NCI-H526 (cell line): ENCODE measurements at regions not wholly inside any gene's neighbourhood (a gene's known extent, or its start where the extent isn't known, plus 50 kb on each side); places are given as distances from the start of the nearest gene placed in this dataset.

ENCODE experiments used
- DNase-seq, 2 experiments: peaks; one replicate each; lab custom pipeline; 2025; lab: John Stamatoyannopoulos, UW

- DNase-seq, result no peak
Observed at GRCh38 chr7:119415682-119416081, 857.3 kb upstream of the KCND2 start.

DNA sequence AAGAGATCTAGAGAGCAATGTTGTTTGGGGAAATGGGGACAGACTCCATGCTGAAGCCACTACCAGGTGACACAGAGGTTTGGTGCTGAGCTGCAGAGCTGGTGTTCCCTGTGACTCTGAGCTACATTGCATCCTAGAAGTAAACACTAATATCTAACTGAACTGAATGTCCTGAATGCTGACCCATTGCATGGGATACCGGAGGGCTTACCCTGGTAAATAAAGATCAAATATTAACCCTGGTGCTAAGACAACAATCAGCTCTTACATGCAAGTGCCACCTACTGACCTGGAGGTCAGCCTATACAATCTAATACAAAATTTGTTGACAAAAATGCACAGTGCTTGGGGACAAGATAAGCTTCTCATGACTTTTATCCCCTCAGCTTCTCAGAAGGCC lies 851.3 kb upstream of the KCND2 start:
- no peak for DNase-seq

DNA sequence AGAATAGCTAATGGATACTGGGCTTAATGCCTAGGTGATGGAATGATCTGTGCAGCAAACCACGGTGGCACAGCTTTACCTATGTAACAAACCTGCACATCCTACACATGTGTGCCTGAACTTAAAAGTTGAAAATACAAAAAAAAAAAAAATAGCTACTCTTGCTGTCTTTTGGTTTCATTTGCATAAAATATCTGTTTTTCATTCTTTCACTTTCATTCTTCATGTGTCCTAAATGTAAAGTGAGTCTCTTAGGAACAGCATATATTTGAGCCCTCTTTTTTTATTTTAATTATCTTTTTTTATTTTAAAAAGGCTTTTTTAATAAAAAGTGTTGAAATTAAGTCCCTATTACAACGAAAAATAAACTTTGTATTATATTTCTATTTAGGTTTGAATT lies 836.1 kb upstream of the KCND2 start:
- no peak for DNase-seq

GRCh38 chr7:119438315-119438714 lies 834.7 kb upstream of the KCND2 start:
- DNase-seq, result no peak

GRCh38 chr7:119439192-119439591 lies 833.8 kb upstream of the KCND2 start:
- DNase-seq, result no peak

GRCh38 chr7:119452401-119452800 lies 820.6 kb upstream of the KCND2 start:
- no peak for DNase-seq

- DNase-seq, result no peak
Observed at GRCh38 chr7:119465798-119466305, 807.1 kb upstream of the KCND2 start.

GRCh38 chr7:119472408-119473038 lies 800.5 kb upstream of the KCND2 start:
- DNase-seq, result peak; percentile 28 to 69

- DNase-seq, result peak; percentile 28 to 45
Observed at GRCh38 chr7:119482209-119482608, 790.8 kb upstream of the KCND2 start.

GRCh38 chr7:119482671-119483070 lies 790.3 kb upstream of the KCND2 start:
- DNase-seq, result no peak

- no peak for DNase-seq
Observed at GRCh38 chr7:119483364-119483763, 789.6 kb upstream of the KCND2 start.

- DNase-seq, result no peak
Observed at GRCh38 chr7:119514326-119514725, 758.6 kb upstream of the KCND2 start.

DNA sequence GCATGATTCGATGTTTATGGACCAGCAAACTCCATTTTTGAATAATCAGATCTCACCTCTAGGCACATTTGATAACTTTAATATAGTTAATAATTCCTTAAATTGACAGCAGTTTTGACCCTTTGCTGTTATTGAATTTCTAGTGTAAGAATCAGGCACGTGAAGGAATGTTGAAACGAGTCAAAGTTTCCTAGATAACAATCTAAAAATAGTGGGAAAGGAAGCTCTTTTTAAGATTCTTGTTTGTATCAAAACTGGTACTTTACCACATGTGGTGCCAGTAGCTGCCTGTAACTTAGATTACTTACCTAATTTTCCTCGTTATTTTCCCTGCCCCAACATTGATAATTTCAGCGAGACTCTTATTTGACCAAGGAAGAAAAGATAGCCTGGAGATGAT lies 757.8 kb upstream of the KCND2 start:
- no peak for DNase-seq

DNA sequence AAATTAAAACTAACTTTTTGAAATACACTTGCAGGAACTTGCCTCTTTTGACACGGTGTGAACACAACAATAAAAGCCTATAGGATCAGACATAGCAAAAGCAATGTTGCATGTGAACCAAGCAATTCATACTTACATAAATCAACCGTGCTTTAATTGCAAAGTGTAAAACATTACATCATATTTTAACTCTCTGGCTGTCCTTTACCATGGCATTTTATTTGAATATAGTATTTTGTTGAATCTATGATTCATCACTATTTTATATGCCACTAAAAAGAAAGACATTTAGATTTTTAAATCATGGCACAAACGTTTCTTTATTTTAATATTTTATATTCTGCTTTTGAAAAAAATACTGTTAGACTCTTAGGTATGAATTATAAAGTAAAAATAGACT lies 757.0 kb upstream of the KCND2 start:
- DNase-seq, result no peak

- no peak for DNase-seq
Observed at GRCh38 chr7:119522263-119522662, 750.7 kb upstream of the KCND2 start.

DNA sequence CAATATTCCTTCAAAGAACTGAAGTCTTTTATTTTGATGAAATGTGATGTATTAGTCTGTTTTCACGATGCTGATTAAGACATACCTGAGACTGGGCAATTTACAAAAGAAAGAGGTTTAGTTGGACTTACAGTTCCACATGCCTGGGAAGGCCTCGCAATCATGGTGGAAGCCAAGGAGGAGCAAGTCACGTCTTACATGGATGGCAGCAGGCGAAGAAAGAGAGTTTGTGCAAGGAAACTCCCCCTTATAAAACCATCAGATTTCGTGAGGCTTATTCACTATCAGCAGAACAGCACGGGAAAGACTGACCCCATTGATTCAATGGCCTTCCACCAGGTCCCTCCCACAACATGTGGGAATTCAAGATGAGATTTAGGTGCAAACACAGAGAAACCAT lies 750.3 kb upstream of the KCND2 start:
- DNase-seq, result no peak

GRCh38 chr7:119545118-119545517 lies 727.9 kb upstream of the KCND2 start:
- DNase-seq, result no peak

- no peak for DNase-seq
Observed at GRCh38 chr7:119555788-119556187, 717.2 kb upstream of the KCND2 start.

- no peak for DNase-seq
Observed at GRCh38 chr7:119556436-119556835, 716.5 kb upstream of the KCND2 start.

DNA sequence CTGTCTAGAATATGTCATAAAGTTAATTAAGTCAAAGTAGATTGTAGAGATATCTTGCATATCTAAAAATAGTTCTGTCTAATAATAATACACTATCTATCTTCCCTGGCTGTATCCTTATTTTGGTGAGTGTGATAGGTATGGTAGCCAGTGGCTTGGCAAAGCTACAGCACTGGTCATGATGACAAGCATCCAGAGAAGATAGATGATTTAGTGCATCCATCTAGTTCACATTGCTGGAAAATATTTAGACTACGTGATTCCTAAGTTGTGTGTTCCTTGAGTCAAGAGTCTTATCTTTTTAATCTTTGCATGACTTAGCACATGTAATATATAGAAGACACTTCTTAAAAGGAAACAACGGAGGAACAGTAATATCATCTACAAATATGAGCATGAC lies 711.2 kb upstream of the KCND2 start:
- no peak for DNase-seq

GRCh38 chr7:119562839-119563238 lies 710.1 kb upstream of the KCND2 start:
- DNase-seq, result no peak

DNA sequence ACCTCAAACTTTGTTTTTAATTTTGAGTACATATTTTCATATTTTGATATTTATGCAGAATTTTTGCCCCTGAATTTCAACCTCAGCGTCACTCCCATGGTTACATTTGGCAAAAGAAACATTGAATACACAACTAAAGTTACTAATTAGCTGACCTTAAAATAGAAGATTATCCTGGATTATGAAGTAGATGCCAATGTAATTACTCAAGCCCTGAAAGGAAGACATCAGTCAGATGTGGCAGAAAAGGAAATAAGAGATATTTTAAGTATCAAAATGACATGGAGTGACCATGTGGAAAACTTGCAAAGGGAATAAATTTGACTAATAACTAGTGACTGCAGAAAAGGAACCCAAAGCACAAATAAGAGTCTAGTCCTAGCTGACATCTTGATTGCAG lies 701.3 kb upstream of the KCND2 start:
- DNase-seq, result no peak

DNA sequence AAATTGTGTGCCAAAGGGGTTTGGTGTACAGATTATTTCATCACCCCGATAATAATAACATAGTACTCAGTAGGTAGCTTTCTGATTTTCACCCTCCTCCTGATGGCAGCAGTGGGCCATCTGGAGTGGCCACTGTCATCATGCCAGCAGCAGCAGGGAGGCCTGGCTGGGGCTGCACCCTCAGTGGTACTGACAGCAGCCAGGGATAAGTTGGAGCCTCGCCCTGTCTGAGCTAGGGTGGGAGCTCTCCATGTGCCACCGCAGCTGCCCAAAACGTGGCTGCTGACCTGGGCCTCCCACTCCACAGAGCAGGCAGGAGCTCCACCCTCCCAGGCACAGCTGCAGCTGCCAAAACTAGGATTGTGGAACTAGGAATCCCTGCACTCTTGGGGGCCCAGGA lies 700.8 kb upstream of the KCND2 start:
- DNase-seq, result no peak

GRCh38 chr7:119572541-119572940 lies 700.4 kb upstream of the KCND2 start:
- no peak for DNase-seq
